CD4-positive, alpha-beta T cell treated with Interferon alpha-2 for 1 hour (primary cell): ENCODE measurements at regions not wholly inside any gene's neighbourhood (a gene's known extent, or its start where the extent isn't known, plus 50 kb on each side); places are given as distances from the start of the nearest gene placed in this dataset.

Experiments used
- DNase-seq, 2 donors: peaks; one replicate each; pipeline ENCODE4 v3.0.0-alpha.2; 2020 to 2022

GRCh38 chr11:112831969-112832766 lies 129.1 kb upstream of the NCAM1 start:
- DNase-seq, result no peak

GRCh38 chr11:112834277-112834755 lies 126.9 kb upstream of the NCAM1 start:
- DNase-seq, result no peak

- DNase-seq, result no peak
These were observed 125.5 kb upstream of the NCAM1 start for GRCh38 chr11:112835591-112836255.

- no peak for DNase-seq
These were observed 125.0 kb upstream of the NCAM1 start for GRCh38 chr11:112836256-112836602.

GRCh38 chr11:112837162-112837826 lies 123.9 kb upstream of the NCAM1 start:
- DNase-seq, result no peak

- DNase-seq, result no peak
These were observed 122.2 kb upstream of the NCAM1 start for GRCh38 chr11:112839051-112839450.

GRCh38 chr11:112841729-112842128 lies 119.5 kb upstream of the NCAM1 start:
- no peak for DNase-seq

- no peak for DNase-seq
These were observed 119.1 kb upstream of the NCAM1 start for GRCh38 chr11:112842151-112842550.

- no peak for DNase-seq
These were observed 116.7 kb upstream of the NCAM1 start for GRCh38 chr11:112844517-112844916.

- no peak for DNase-seq
These were observed 113.7 kb upstream of the NCAM1 start for GRCh38 chr11:112847568-112847967.

GRCh38 chr11:112852143-112852866 lies 108.9 kb upstream of the NCAM1 start:
- DNase-seq, result no peak

- DNase-seq, result no peak
These were observed 105.1 kb upstream of the NCAM1 start for GRCh38 chr11:112856133-112856532.

GRCh38 chr11:112856591-112856990 lies 104.6 kb upstream of the NCAM1 start:
- no peak for DNase-seq

- no peak for DNase-seq
These were observed 102.8 kb upstream of the NCAM1 start for GRCh38 chr11:112858289-112859023.

GRCh38 chr11:112859787-112860186 lies 101.4 kb upstream of the NCAM1 start:
- no peak for DNase-seq

GRCh38 chr11:112861356-112861755 lies 99.9 kb upstream of the NCAM1 start:
- DNase-seq, result no peak

GRCh38 chr11:112863305-112863704 lies 97.9 kb upstream of the NCAM1 start:
- no peak for DNase-seq

- DNase-seq, result no peak
These were observed 96.5 kb upstream of the NCAM1 start for GRCh38 chr11:112864672-112865071.

- no peak for DNase-seq
These were observed 89.2 kb upstream of the NCAM1 start for GRCh38 chr11:112871909-112872500.

GRCh38 chr11:112874980-112875379 lies 86.2 kb upstream of the NCAM1 start:
- DNase-seq, result no peak

- DNase-seq, result no peak
These were observed 83.6 kb upstream of the NCAM1 start for GRCh38 chr11:112877581-112877980.

- no peak for DNase-seq
These were observed 83.1 kb upstream of the NCAM1 start for GRCh38 chr11:112878033-112878601.
